ENCODE measurements at regions not wholly inside any gene's neighbourhood (a gene's known extent, or its start where the extent isn't known, plus 50 kb on each side); places are given as distances from the start of the nearest gene placed in this dataset.

DNA sequence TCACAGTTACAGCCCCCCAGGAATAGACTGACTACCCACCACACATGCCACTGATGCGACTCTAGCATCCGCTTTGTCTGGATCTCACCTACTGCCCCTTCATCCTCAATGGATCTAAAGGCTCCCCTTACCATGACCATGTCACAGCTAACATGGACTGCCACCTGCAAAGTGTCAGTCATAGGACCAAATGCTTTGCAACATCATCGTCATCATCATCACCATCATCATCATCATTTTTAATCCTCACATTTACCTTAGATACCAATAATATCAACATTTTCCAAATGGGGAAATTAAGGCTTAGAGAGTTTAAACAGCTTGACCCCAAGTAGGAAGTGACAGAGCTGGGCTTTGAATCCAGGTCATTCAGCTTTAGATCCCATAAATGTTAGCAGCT is 60.1 kb upstream of the NEDD4L start:
- TF ChIP-seq, protein P1, sequence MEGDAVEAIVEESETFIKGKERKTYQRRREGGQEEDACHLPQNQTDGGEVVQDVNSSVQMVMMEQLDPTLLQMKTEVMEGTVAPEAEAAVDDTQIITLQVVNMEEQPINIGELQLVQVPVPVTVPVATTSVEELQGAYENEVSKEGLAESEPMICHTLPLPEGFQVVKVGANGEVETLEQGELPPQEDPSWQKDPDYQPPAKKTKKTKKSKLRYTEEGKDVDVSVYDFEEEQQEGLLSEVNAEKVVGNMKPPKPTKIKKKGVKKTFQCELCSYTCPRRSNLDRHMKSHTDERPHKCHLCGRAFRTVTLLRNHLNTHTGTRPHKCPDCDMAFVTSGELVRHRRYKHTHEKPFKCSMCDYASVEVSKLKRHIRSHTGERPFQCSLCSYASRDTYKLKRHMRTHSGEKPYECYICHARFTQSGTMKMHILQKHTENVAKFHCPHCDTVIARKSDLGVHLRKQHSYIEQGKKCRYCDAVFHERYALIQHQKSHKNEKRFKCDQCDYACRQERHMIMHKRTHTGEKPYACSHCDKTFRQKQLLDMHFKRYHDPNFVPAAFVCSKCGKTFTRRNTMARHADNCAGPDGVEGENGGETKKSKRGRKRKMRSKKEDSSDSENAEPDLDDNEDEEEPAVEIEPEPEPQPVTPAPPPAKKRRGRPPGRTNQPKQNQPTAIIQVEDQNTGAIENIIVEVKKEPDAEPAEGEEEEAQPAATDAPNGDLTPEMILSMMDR (conservative IDR thresholded peaks at IDR 0.05; ENCODE audit: low read depth, low read length): no peak
- TF ChIP-seq POLR2A (IDR thresholded peaks at IDR 0.05; ENCODE audit: low read depth, low read length) (no peak), RAD21 (IDR thresholded peaks at IDR 0.05; ENCODE audit: low read length) (no peak), MAFK (IDR thresholded peaks at IDR 0.05; ENCODE audit: low read depth, low read length) (no peak), SMC3 (IDR thresholded peaks at IDR 0.05; ENCODE audit: low read depth, low read length) (no peak), MXI1 (IDR thresholded peaks at IDR 0.05; ENCODE audit: borderline replicate concordance, low read depth, low read length) (no peak), MAZ (IDR thresholded peaks at IDR 0.05; ENCODE audit: borderline replicate concordance, low read depth, low read length) (no peak)
- TF ChIP-seq, protein P2, sequence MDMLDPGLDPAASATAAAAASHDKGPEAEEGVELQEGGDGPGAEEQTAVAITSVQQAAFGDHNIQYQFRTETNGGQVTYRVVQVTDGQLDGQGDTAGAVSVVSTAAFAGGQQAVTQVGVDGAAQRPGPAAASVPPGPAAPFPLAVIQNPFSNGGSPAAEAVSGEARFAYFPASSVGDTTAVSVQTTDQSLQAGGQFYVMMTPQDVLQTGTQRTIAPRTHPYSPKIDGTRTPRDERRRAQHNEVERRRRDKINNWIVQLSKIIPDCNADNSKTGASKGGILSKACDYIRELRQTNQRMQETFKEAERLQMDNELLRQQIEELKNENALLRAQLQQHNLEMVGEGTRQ (IDR thresholded peaks at IDR 0.05; ENCODE audit: low read depth, low read length): no peak

Measured in IMR-90 (cell line).